NCI-H1694 treated with DMSO at 0.1 percent for 48 hours (cell line): ENCODE measurements at regions not wholly inside any gene's neighbourhood (a gene's known extent, or its start where the extent isn't known, plus 50 kb on each side); places are given as distances from the start of the nearest gene placed in this dataset.

ENCODE experiments used
- DNase-seq: peaks from one replicate; lab custom pipeline; 2025; lab: John Stamatoyannopoulos, UW

DNA sequence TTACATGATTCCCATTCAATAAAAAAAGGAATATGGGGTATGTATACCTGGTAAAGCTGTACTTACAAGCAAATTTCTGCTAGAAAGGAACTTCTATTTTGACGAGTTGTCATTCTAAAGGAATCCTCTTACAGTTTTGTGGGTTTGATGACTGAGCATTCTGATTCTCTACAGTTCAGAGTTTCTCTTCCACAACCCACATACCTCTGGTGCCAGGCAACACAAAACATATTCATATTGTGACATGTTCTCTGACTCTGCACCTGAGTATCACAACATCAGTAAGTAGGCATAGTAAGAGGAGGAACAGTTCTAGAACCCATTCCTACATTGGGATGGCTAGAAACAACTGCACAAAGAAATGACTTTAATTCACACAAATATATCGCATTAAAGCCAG lies 636.6 kb downstream of the MED13L start:
- no peak for DNase-seq

DNA sequence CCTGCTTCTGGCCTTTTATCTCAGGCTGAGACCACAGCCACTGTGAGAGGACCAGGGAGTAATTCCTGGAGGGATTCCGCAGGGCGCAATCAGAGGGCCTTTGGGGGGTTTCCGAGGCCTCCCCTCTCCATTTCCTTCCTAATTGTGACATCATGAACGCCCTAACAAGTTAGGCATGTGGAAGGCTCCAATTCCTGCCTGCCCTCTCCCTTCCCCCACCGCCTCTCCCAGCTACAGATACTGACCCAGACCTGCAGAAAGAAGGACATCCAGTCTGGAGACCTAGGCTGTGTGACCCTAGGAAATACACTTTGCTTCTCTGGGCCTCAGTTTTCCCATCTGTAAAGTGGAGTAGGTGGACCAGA lies 637.9 kb downstream of the MED13L start:
- no peak for DNase-seq

- no peak for DNase-seq
Observed at GRCh38 chr12:115638733-115639647, 638.5 kb downstream of the MED13L start.

- no peak for DNase-seq
Observed at GRCh38 chr12:115636546-115636945, 640.9 kb downstream of the MED13L start.

DNA sequence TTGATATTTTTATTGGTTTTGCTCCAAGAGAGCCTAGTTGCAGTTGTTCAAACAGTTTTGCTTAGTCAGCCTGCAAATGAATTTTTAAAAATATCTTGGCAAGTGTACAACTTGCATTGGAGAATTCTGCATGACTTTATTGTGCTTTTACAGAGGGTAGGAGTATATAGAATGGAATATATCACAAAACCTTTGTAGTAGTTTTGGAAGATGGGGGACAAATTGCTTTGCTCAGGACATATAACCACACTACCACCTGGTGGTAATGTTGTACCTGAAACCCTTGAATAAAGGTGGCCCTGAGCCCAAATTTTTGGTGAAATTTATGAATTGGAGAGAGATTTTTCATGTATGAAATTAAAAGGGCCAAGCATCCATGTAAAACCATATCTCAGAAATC lies 645.2 kb downstream of the MED13L start:
- no peak for DNase-seq

DNA sequence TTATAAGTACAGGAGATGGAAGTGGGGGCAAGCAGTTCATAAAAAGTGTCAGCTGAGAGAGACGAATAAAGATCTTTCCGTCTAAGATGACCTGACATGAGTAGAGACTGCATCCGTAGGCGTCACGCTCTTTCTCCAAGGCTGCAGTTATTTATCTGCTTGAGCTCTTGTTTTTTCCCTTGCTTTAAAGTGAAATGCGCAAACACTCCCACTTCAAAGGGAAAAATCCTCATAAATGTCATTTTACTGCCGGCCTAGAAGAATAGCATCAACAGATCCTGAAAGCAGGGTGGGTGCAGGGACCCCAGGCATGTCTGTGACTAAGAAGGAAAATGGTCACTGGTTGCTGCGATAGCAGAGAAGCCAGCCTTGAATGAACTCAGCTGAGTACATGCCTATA lies 647.4 kb downstream of the MED13L start:
- DNase-seq: no peak

DNA sequence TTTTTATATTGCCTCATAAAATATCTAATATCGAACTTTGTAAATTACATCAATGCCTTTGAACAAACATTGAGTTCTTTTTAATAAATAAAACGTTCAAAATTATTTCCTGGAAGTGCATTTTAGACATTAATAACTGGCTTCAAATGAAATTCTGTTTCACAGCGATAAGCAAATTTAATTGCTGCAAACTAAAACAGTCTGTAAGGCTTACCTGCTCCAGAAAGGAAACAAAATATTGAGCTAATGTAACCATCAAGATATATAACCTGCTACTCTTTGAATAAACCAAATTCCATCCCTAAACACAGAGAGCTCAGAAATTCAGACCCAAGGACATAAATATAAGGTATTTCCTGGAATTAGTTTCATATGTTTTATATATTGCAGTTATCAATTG lies 651.3 kb downstream of the MED13L start:
- DNase-seq: no peak

- no peak for DNase-seq
Observed at GRCh38 chr12:115623764-115624334, 653.6 kb downstream of the MED13L start.

DNA sequence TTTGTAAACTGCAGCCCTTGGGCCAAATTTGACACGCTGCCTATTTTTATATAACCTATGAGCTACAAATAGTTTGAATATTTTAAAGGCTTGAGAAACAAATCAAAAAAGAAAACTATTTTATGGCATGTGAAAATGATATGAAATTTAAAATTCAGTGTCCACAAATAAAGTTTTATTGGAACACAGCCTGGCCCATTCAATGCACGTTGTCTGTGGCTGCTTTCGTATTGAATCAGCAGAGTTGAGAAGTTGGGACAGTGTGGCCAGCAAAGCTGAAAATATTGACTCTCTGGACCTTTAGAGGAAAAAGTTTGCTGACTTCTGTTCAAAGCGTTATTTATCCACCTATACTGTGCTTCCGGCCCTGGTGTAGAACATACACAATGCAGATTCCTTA lies 654.2 kb downstream of the MED13L start:
- DNase-seq: no peak

GRCh38 chr12:115620816-115621215 lies 656.7 kb downstream of the MED13L start:
- DNase-seq: no peak

GRCh38 chr12:115619889-115620288 lies 657.6 kb downstream of the MED13L start:
- DNase-seq: no peak

DNA sequence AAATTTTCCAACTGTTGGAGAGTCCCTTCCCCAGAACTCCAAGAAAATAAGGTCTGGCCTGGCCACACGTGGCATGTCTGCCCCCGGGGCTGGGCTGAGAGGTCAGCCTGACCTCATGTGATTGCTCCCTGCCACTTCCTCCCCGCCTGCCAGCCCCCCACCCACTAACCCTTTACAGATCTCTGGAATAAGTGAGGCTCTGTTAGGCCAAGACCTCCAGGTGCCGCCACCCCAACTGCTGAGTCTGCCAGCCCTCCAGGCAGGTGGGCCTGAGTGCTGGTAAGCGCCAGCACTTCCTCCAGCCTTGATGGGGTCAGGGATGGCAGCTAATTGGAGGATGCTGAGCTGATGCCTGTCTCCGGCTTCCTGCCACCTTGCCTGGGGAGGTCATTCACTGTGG lies 658.4 kb downstream of the MED13L start:
- no peak for DNase-seq

GRCh38 chr12:115618105-115618504 lies 659.4 kb downstream of the MED13L start:
- no peak for DNase-seq

GRCh38 chr12:115617391-115617790 lies 660.1 kb downstream of the MED13L start:
- no peak for DNase-seq

DNA sequence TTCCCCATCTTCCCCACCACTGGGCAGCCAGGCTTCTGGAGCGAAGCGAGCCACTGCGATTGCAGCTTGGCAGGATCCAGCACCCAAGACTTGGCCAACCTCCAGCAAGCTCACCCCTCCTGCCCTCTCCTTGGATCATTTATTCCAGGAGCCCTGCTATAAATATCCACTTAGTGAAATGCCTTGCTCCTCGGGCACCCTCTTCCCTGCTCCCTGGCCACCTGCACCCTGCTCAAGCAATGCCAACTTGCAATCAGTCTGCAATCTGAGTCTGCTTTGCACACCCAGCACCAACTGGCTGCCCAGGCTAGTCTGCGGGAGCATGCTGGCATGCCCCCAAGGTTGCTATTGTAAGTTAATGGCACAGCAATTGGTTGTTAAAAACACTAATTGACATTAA lies 666.0 kb downstream of the MED13L start:
- no peak for DNase-seq

DNA sequence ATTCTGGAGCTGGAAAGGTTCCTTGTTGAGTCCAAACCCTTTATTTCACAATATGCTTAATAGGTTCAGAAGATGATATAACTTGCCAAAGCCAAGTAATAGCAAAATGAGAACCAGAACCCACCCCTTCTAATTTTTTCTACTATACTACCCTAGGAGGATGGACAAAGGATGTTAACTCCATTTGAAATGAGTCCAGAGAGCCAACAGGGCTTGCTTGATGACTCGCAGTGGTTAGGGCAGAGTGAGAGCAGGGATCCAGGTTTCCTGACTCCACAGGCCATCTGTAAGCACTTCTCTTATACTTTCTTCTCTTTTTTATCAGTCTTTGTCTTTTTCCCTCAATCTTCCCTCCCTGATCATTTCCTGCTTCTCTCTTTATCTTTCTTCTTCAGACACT lies 668.1 kb downstream of the MED13L start:
- no peak for DNase-seq

DNA sequence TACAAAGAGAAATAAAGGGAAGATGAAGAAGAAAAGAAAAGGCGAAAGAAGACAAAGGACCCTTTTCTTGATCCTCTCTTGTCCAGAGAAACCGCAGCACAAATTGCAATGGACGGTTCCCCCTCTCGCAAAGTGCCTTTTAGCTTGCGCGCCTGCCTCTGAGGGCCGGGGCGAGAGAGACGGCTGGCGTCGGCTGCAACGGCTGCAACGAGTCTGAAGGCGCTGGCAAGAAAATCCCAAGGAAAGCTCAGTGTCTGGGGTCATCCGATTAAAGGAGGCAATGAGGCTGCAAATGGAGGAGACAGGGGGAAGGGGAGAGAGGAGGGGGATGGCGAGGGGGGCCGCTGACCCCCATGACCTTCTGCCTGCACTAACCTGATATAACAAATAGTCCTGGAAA lies 671.5 kb downstream of the MED13L start:
- no peak for DNase-seq

- no peak for DNase-seq
Observed at GRCh38 chr12:115598871-115599811, 678.4 kb downstream of the MED13L start.

DNA sequence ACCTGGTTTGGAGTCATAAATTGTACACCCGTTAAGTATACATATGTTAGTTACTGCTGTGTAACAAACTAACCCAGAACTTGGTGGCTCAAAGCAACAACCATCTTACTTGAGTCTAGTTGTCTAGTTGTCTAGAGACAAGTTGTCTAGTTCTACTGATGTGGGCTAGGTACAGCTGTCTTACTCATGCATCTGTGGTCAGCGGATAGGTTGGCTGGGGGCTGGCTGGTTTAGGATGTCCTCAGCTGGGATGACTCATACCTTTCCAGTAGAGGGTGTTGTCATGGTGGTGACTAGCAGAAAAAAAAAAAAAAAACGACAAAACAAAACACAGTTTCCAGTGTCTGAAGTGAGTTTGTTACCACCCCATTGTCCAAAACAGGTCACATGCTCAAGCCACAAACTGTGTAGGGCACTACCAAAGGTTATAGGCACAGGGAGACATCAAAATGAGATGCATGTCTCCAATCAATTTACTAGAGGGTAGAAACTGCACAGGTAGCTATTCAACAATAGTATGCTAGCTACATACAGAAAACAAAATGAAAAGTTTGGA lies 680.3 kb downstream of the MED13L start:
- DNase-seq: no peak

DNA sequence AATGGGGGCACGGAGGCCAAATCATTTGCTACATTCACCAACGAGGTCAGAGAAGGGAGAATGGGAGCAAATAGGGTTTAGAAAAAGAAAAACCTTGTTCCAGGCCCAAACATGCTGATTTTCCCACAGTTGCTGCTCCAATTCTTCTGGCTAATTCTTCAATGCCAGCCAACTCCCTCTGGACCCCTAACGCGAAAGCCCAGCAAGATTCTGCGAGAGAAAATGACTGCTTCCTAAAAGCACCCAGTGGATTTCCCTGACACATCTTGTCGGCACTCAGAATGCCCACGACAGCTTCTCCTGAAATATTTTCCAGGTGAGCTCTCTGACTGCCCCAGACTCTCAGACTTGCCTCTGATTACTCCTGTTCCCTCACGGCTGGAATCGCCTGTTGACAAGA lies 689.4 kb downstream of the MED13L start:
- no peak for DNase-seq

- DNase-seq: no peak
Observed at GRCh38 chr12:115584156-115584555, 693.3 kb downstream of the MED13L start.

DNA sequence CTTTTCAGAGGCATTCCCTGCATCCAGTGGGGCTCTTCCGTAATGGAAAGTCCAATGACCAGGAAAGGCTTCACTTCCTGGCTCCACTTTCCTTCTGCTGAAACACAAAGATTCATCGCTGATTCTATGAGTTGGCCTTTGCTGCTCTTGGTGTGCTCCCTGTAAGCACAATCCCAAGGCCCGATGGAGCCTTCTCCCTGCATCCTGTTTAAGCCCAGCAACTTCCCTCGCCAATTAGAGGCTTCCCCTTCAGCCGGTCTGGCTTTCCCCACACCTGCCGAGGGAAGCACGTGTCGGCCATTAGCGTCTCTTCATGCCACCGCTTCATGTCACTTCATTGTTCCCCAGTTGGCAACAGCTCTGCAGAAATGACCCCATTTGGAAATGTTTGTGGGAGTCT lies 693.9 kb downstream of the MED13L start:
- DNase-seq: no peak
